CD14-positive monocyte (primary cell): ENCODE measurements at regions not wholly inside any gene's neighbourhood (a gene's known extent, or its start where the extent isn't known, plus 50 kb on each side); places are given as distances from the start of the nearest gene placed in this dataset.

Source experiments
- DNase-seq, 3 donors: peaks; one replicate each; pipeline ENCODE4 v3.0.0-alpha.2; 2011 to 2022
- H2AFZ ChIP-seq: 2 replicates; pipeline ENCODE4 v1.6.0; 2012; ENCODE audit warnings: mild to moderate bottlenecking, low read depth, low read length, inconsistent platforms; ENCODE audit not compliant: insufficient read depth, poor library complexity, severe bottlenecking
- H3K27ac ChIP-seq, 2 donors: 1 replicate in 1 of 2; 2 replicates in 1 of 2; pipeline ENCODE4 v1.5.1; 2012 to 2013; ENCODE audit warnings: low read length in 2 of 2, control low read depth in 1 of 2, inconsistent platforms in 1 of 2, low read depth in 1 of 2, mild to moderate bottlenecking in 1 of 2
- H3K27me3 ChIP-seq, 2 donors: one replicate each; pipeline versions ENCODE4 v1.6.0 to v1.6.1; 2011 to 2013; ENCODE audit warnings: low read length in 2 of 2; ENCODE audit not compliant: control insufficient read depth in 2 of 2, insufficient read depth in 2 of 2
- H3K36me3 ChIP-seq, 2 donors: replicated peaks in 1 of 2; 1 replicate in 1 of 2; 2 replicates in 1 of 2; pipeline versions ENCODE4 v1.5.1 to v1.6.1; 2012 to 2013; ENCODE audit warnings: low read length in 2 of 2, control low read depth in 1 of 2, inconsistent platforms in 1 of 2, mild to moderate bottlenecking in 1 of 2; ENCODE audit not compliant: insufficient read depth in 2 of 2, control insufficient read depth in 1 of 2
- H3K4me1 ChIP-seq, 2 donors: 1 replicate in 1 of 2; 2 replicates in 1 of 2; pipeline versions ENCODE4 v1.5.1 to v1.6.1; 2012 to 2013; ENCODE audit warnings: low read length in 2 of 2, control low read depth in 1 of 2, inconsistent platforms in 1 of 2, mild to moderate bottlenecking in 1 of 2, moderate library complexity in 1 of 2; ENCODE audit not compliant: insufficient read depth in 2 of 2, control insufficient read depth in 1 of 2
- H3K4me2 ChIP-seq: replicated peaks from 2 replicates; pipeline ENCODE3; 2012; ENCODE audit warnings: low read length, moderate library complexity, mild to moderate bottlenecking; ENCODE audit not compliant: poor library complexity, severe bottlenecking; ENCODE audit errors: extremely low read depth
- H3K4me3 ChIP-seq, 3 experiments: fragments of 200-600 bp in 1 of 3; sonication (generic) in 1 of 3; replicated peaks in 1 of 3; 1 replicate in 2 of 3; 2 replicates in 1 of 3; pipeline ENCODE4 v1.5.1; 2011 to 2013; ENCODE audit warnings: low read length in 3 of 3, mild to moderate bottlenecking in 3 of 3, control low read depth in 2 of 3, low read depth in 2 of 3, inconsistent platforms in 1 of 3, moderate library complexity in 1 of 3
- H3K79me2 ChIP-seq: 2 replicates; pipeline ENCODE4 v1.6.0; 2012; ENCODE audit warnings: mild to moderate bottlenecking, control low read depth, inconsistent platforms, low read length, moderate library complexity; ENCODE audit not compliant: insufficient read depth
- H3K9ac ChIP-seq: 2 replicates; pipeline ENCODE4 v1.6.0; 2017; ENCODE audit warnings: low read length, mild to moderate bottlenecking; ENCODE audit not compliant: insufficient read depth, poor library complexity, severe bottlenecking
- H3K9me3 ChIP-seq, 2 donors: replicated peaks in 1 of 2; 1 replicate in 1 of 2; 2 replicates in 1 of 2; pipeline versions ENCODE4 v1.5.1 to v1.6.1; 2012 to 2013; ENCODE audit warnings: low read length in 2 of 2, control low read depth in 1 of 2; ENCODE audit not compliant: control insufficient read depth in 1 of 2, insufficient read depth in 1 of 2
- H4K20me1 ChIP-seq: 2 replicates; pipeline ENCODE4 v1.6.0; 2012; ENCODE audit warnings: mild to moderate bottlenecking, low read length, control low read depth, moderate library complexity; ENCODE audit not compliant: insufficient read depth
- H3K27ac Mint-ChIP-seq, 7 donors: one replicate each; pipeline ENCODE4 v1.8.0; 2020; ENCODE audit warnings: mild to moderate bottlenecking in 7 of 7, mixed read lengths in 7 of 7, moderate library complexity in 6 of 7, inconsistent platforms in 2 of 7
- H3K27me3 Mint-ChIP-seq, 3 donors: one replicate each; pipeline ENCODE4 v1.8.0; 2021 to 2022; ENCODE audit warnings: low read depth in 3 of 3, mild to moderate bottlenecking in 3 of 3, mixed read lengths in 3 of 3, moderate library complexity in 3 of 3, inconsistent platforms in 1 of 3
- H3K36me3 Mint-ChIP-seq, 2 donors: one replicate each; pipeline ENCODE4 v1.8.0; 2020; ENCODE audit warnings: mixed read lengths in 2 of 2, inconsistent platforms in 1 of 2, mild to moderate bottlenecking in 1 of 2
- H3K4me1 Mint-ChIP-seq: one replicate; pipeline ENCODE4 v1.8.0; 2020; ENCODE audit warnings: mild to moderate bottlenecking, mixed read lengths
- H3K4me3 Mint-ChIP-seq, 2 donors: one replicate each; pipeline ENCODE4 v1.8.0; 2020; ENCODE audit warnings: mild to moderate bottlenecking in 2 of 2, mixed read lengths in 2 of 2, moderate library complexity in 1 of 2
- H3K9me3 Mint-ChIP-seq, 7 donors: one replicate each; pipeline ENCODE4 v1.8.0; 2020 to 2022; ENCODE audit warnings: mixed read lengths in 7 of 7, mild to moderate bottlenecking in 6 of 7, moderate library complexity in 6 of 7, inconsistent platforms in 2 of 7
- WGBS: methylation state at CpG from one replicate; pipeline ENCODE4 v1.1.5; 2013; ENCODE audit warnings: missing lambda C conversion rate; ENCODE audit not compliant: insufficient coverage; 5-methylcytosine and 5-hydroxymethylcytosine counted together
- intact Hi-C, 2 donors: fragments of 100-400 bp; cut with micrococcal nuclease; formaldehyde crosslinking; loops; one replicate each; pipeline versions ENCODE4 v1.15.0 to v1.15.1; 2023
- TF ChIP-seq, protein P1 (sequence below): fragments of 200-600 bp; IDR thresholded peaks from one replicate; pipeline ENCODE4 v1.8.0; 2022; ENCODE audit warnings: antibody characterized with exemption, mild to moderate bottlenecking

DNA sequence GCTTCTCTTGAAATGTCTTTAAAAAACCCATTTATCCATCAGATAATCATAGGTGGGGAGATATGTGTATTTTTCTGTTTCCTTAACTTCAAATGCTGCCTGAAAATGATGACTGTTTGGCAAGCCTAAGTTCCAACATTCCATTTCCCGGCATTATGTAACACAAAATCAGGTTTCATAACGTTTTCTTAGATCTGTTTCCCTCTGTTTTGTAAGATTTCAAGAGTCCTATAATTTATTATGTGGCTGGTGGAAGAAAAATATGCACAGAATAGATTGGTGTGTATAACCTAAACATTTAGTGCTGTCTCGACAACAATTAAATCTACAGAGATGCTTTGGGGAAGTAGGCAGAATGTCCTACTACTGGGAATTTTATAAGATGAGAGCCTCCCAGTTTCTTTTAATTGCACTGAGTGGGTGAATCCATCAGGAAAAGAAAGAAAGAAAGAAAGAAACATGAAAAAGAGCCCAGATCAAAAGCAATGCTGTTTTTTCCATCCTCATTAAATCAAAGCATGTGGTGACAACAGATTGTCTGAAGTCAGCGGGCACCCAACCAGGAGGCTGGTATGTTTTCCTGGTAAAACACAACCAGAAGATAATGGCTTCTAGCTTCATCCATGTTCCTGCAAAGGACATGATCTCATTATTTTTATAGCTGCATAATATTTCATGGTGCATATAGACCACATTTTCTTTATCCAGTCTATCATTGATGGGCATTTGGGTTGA, 529.4 kb upstream of the AMELY start:
- H3K27ac Mint-ChIP-seq = no peak overlapping the region
- H3K9me3 Mint-ChIP-seq = no peaks in the 10 kb centered on the region
- H3K27ac ChIP-seq = no peak overlapping the region
- no peak overlapping the region for H3K4me3 ChIP-seq
- no peak for DNase-seq
- no peak overlapping the region for H3K9ac ChIP-seq
- H3K36me3 ChIP-seq = no peaks in the 10 kb centered on the region
- H3K36me3 Mint-ChIP-seq = no peaks in the 10 kb centered on the region
- H3K4me2 ChIP-seq = no peak overlapping the region
- H3K79me2 ChIP-seq = no peaks in the 10 kb centered on the region
- no peak overlapping the region for H3K4me3 Mint-ChIP-seq
- H3K4me1 ChIP-seq = no peaks in the 10 kb centered on the region
- TF ChIP-seq, protein P1, sequence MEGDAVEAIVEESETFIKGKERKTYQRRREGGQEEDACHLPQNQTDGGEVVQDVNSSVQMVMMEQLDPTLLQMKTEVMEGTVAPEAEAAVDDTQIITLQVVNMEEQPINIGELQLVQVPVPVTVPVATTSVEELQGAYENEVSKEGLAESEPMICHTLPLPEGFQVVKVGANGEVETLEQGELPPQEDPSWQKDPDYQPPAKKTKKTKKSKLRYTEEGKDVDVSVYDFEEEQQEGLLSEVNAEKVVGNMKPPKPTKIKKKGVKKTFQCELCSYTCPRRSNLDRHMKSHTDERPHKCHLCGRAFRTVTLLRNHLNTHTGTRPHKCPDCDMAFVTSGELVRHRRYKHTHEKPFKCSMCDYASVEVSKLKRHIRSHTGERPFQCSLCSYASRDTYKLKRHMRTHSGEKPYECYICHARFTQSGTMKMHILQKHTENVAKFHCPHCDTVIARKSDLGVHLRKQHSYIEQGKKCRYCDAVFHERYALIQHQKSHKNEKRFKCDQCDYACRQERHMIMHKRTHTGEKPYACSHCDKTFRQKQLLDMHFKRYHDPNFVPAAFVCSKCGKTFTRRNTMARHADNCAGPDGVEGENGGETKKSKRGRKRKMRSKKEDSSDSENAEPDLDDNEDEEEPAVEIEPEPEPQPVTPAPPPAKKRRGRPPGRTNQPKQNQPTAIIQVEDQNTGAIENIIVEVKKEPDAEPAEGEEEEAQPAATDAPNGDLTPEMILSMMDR = no peak
- no peaks in the 10 kb centered on the region for H4K20me1 ChIP-seq
- H3K27me3 Mint-ChIP-seq = no peaks in the 10 kb centered on the region
- no peaks in the 10 kb centered on the region for H3K27me3 ChIP-seq
- peaks cover 0 to 3% of the 10 kb centered on the region in 2 donors for H3K9me3 ChIP-seq
- no peak overlapping the region for H2AFZ ChIP-seq
- H3K4me1 Mint-ChIP-seq = no peaks in the 10 kb centered on the region
- intact Hi-C loops = no loop called here
- no CpG with 5 or more reads among the region's 4 CpGs for WGBS

DNA sequence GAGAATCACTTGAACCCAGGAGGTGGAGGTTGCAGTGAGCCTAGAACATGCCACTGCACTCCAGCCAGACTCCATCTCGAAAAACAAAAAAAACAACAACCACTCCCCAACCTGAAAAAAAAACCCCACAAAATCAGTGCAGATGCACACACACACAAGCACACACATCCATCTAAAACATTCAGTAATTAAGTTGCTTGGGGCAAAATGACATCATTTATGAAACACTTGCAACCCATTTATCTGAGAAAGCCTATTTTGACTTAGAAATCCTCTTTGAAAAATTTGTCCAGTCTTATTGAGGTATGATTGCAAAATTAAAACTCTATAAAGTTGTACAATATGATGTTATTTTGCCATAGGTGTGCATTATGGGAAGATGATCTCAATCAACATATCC, 525.5 kb upstream of the AMELY start:
- Histone ChIP-seq H3K4me3 (no peak overlapping the region), H3K4me1 (no peaks in the 10 kb centered on the region), H4K20me1 (no peaks in the 10 kb centered on the region), H2AFZ (no peak overlapping the region), H3K9ac (no peak overlapping the region), H3K27me3 (no peaks in the 10 kb centered on the region), H3K36me3 (no peaks in the 10 kb centered on the region), H3K9me3 (no peaks in the 10 kb centered on the region), H3K79me2 (no peaks in the 10 kb centered on the region), H3K4me2 (no peak overlapping the region), H3K27ac (no peak overlapping the region)
- DNase-seq = no peak
- TF ChIP-seq, protein P1 = no peak
- Mint-ChIP-seq H3K27ac (no peak overlapping the region), H3K4me1 (no peaks in the 10 kb centered on the region), H3K27me3 (peaks cover 0 to 1% (median 0%) of the 10 kb centered on the region in 3 donors), H3K9me3 (peaks cover 0 to 2% (median 0%) of the 10 kb centered on the region in 7 donors), H3K4me3 (no peak overlapping the region), H3K36me3 (no peaks in the 10 kb centered on the region)
- intact Hi-C loops = no loop called here
- no CpG with 5 or more reads among the region's 1 CpG for WGBS
